NCI-H526 (cell line): ENCODE measurements at regions not wholly inside any gene's neighbourhood (a gene's known extent, or its start where the extent isn't known, plus 50 kb on each side); places are given as distances from the start of the nearest gene placed in this dataset.

Source experiments
- DNase-seq, 2 experiments: peaks; one replicate each; lab custom pipeline; 2025; lab: John Stamatoyannopoulos, UW

GRCh38 chr7:98679741-98680140, 62.7 kb downstream of the NPTX2 start:
- no peak for DNase-seq

- DNase-seq: no peak
These were observed 64.4 kb downstream of the NPTX2 start for GRCh38 chr7:98681511-98681910.

GRCh38 chr7:98681951-98682350, 64.9 kb downstream of the NPTX2 start:
- DNase-seq: no peak

GRCh38 chr7:98683514-98683913, 66.4 kb downstream of the NPTX2 start:
- no peak for DNase-seq

- DNase-seq: no peak
These were observed 68.5 kb downstream of the NPTX2 start for GRCh38 chr7:98685541-98685940.

GRCh38 chr7:98686466-98687080, 69.5 kb downstream of the NPTX2 start:
- DNase-seq: no peak

GRCh38 chr7:98687111-98687751, 70.1 kb downstream of the NPTX2 start:
- no peak for DNase-seq

- no peak for DNase-seq
These were observed 74.5 kb downstream of the NPTX2 start for GRCh38 chr7:98691619-98692018.

- DNase-seq: no peak
These were observed 80.0 kb downstream of the NPTX2 start for GRCh38 chr7:98697083-98697482.

- no peak for DNase-seq
These were observed 80.6 kb downstream of the NPTX2 start for GRCh38 chr7:98697485-98698240.

- no peak for DNase-seq
These were observed 81.9 kb downstream of the NPTX2 start for GRCh38 chr7:98698976-98699375.

- DNase-seq: no peak
These were observed 83.4 kb downstream of the NPTX2 start for GRCh38 chr7:98700533-98700932.

- no peak for DNase-seq
These were observed 84.3 kb downstream of the NPTX2 start for GRCh38 chr7:98701372-98701771.

GRCh38 chr7:98702021-98702420, 84.9 kb downstream of the NPTX2 start:
- no peak for DNase-seq

- DNase-seq: no peak
These were observed 86.8 kb downstream of the NPTX2 start for GRCh38 chr7:98703916-98704315.

GRCh38 chr7:98705626-98706025, 88.5 kb downstream of the NPTX2 start:
- no peak for DNase-seq

GRCh38 chr7:98707076-98707475, 90.0 kb downstream of the NPTX2 start:
- no peak for DNase-seq

- DNase-seq: no peak
These were observed 94.9 kb downstream of the NPTX2 start for GRCh38 chr7:98711945-98712344.

GRCh38 chr7:98713165-98713810, 96.2 kb downstream of the NPTX2 start:
- DNase-seq: no peak

GRCh38 chr7:98719396-98719795, 102.3 kb downstream of the NPTX2 start:
- no peak for DNase-seq

GRCh38 chr7:98722402-98722801, 105.3 kb downstream of the NPTX2 start:
- DNase-seq: no peak

- DNase-seq: no peak
These were observed 107.5 kb downstream of the NPTX2 start for GRCh38 chr7:98724591-98724990.
